Esophagus muscularis mucosa (tissue), 4 donors: ENCODE measurements at regions not wholly inside any gene's neighbourhood (a gene's known extent, or its start where the extent isn't known, plus 50 kb on each side); places are given as distances from the start of the nearest gene placed in this dataset.
"Not testable (repeated sequence)": the region's sequence is repeated elsewhere in the genome, so short reads cannot be mapped to it uniquely, and the experiment has no call there.

Experiments used
- DNase-seq: peaks from one replicate; pipeline ENCODE4 v3.0.0-alpha.2; 2017; ENCODE audit errors: extremely low spot score
- H3K27ac ChIP-seq, 4 donors: fragments of 200-600 bp; sonication (generic); replicated peaks in 1 of 4; 1 replicate in 3 of 4; 2 replicates in 1 of 4; pipeline ENCODE4 v1.5.1; 2016 to 2019; ENCODE audit warnings: mild to moderate bottlenecking in 1 of 4
- H3K27me3 ChIP-seq, 4 donors: fragments of 200-600 bp; sonication (generic); one replicate each; pipeline versions ENCODE4 v1.5.1 to v1.6.0; 2016 to 2019
- H3K36me3 ChIP-seq, 4 donors: fragments of 200-600 bp; sonication (generic); one replicate each; pipeline ENCODE4 v1.5.1; 2016 to 2019
- H3K4me1 ChIP-seq, 4 donors: fragments of 200-600 bp; sonication (generic); one replicate each; pipeline ENCODE4 v1.5.1; 2016 to 2019
- H3K4me3 ChIP-seq, 4 donors: fragments of 200-600 bp; sonication (generic); 1 replicate in 2 of 4; 2 replicates in 2 of 4; pipeline ENCODE4 v1.5.1; 2016 to 2019; ENCODE audit warnings: mild to moderate bottlenecking in 4 of 4, moderate library complexity in 1 of 4
- H3K9me3 ChIP-seq, 4 donors: fragments of 200-600 bp; sonication (generic); 1 replicate in 3 of 4; 2 replicates in 1 of 4; pipeline ENCODE4 v1.5.1; 2016 to 2019
- CTCF ChIP-seq, 3 experiments: fragments of 200-600 bp in 2 of 3; fragments of 450-650 bp in 1 of 3; sonication (generic) in 2 of 3; IDR thresholded peaks; one replicate each; pipeline ENCODE4 v1.5.1; 2017 to 2019; ENCODE audit warnings: antibody characterized with exemption in 3 of 3, mild to moderate bottlenecking in 2 of 3, moderate library complexity in 1 of 3
- EP300 ChIP-seq: sonication (generic); formaldehyde crosslinking; IDR thresholded peaks from one replicate; pipeline ENCODE4 v1.6.1; 2017; ENCODE audit warnings: antibody characterized with exemption
- POLR2A ChIP-seq: fragments of 450-650 bp; IDR thresholded peaks from one replicate; pipeline ENCODE4 v1.6.1; 2017; ENCODE audit warnings: antibody characterized with exemption, moderate library complexity, mild to moderate bottlenecking, low read depth
- POLR2AphosphoS5 ChIP-seq, 2 donors: sonication (generic); formaldehyde crosslinking; IDR thresholded peaks; one replicate each; pipeline ENCODE4 v1.6.1; 2017; ENCODE audit warnings: antibody characterized with exemption in 2 of 2
- WGBS: methylation state at CpG from one replicate; pipeline ENCODE4 v1.1.5; 2018; 5-methylcytosine and 5-hydroxymethylcytosine counted together
- intact Hi-C: fragments of 100-400 bp; cut with DNase I; formaldehyde crosslinking; loops from one replicate; pipeline ENCODE4 v1.15.1; 2023

GRCh38 chr4:12360391-12360790 lies 931.7 kb upstream of the HS3ST1 start:
- Histone ChIP-seq H3K4me1 (no peaks in the 10 kb centered on the region), H3K9me3 (no peaks in the 10 kb centered on the region), H3K27me3 (no peaks in the 10 kb centered on the region), H3K4me3 (no peak overlapping the region), H3K36me3 (no peaks in the 10 kb centered on the region), H3K27ac (no peak overlapping the region)
- DNase-seq, result no peak
- 85% methylated on average over 1 of the region's 1 CpG for WGBS
- TF ChIP-seq CTCF (IDR thresholded peaks at IDR 0.05) (no peak), EP300 (no peak), POLR2A (no peak), POLR2AphosphoS5 (IDR thresholded peaks at IDR 0.05) (no peak)
- intact Hi-C loops, result no loop called here

GRCh38 chr4:12359420-12359819 lies 930.7 kb upstream of the HS3ST1 start:
- intact Hi-C loops, result no loop called here
- TF ChIP-seq POLR2AphosphoS5 (IDR thresholded peaks at IDR 0.05) (no peak), EP300 (no peak), CTCF (IDR thresholded peaks at IDR 0.05) (no peak), POLR2A (no peak)
- H3K27ac ChIP-seq, result no peak overlapping the region
- DNase-seq, result no peak
- WGBS, result 77% methylated on average over 3 of the region's 3 CpGs
- H3K27me3 ChIP-seq, result no peaks in the 10 kb centered on the region
- no peaks in the 10 kb centered on the region for H3K4me1 ChIP-seq
- no peaks in the 10 kb centered on the region for H3K9me3 ChIP-seq
- no peak overlapping the region for H3K4me3 ChIP-seq
- no peaks in the 10 kb centered on the region for H3K36me3 ChIP-seq

- H3K4me3 ChIP-seq, H3K27ac ChIP-seq, DNase-seq, intact Hi-C loops, H3K27me3 ChIP-seq, H3K36me3 ChIP-seq, H3K4me1 ChIP-seq: not testable (repeated sequence)
- WGBS, result 94% methylated on average over 2 of the region's 2 CpGs
- peaks cover 0 to 13% (median 0%) of the 10 kb centered on the region in 4 donors for H3K9me3 ChIP-seq
Measured at GRCh38 chr4:12333083-12333482, 904.4 kb upstream of the HS3ST1 start.

- 57% methylated on average over 1 of the region's 1 CpG for WGBS
Measured at GRCh38 chr4:12324965-12325364, 896.3 kb upstream of the HS3ST1 start.

GRCh38 chr4:12319765-12320164 lies 891.1 kb upstream of the HS3ST1 start:
- intact Hi-C loops, result no loop called here
- no peak overlapping the region for H3K27ac ChIP-seq
- DNase-seq, result no peak
- no peak for TF ChIP-seq CTCF (IDR thresholded peaks at IDR 0.05)
- no peak for TF ChIP-seq POLR2A
- no peak for TF ChIP-seq POLR2AphosphoS5 (IDR thresholded peaks at IDR 0.05)
- no peak for TF ChIP-seq EP300
- no peak overlapping the region for H3K4me3 ChIP-seq
- 60% methylated on average over 4 of the region's 4 CpGs for WGBS
- no peaks in the 10 kb centered on the region for H3K36me3 ChIP-seq
- no peaks in the 10 kb centered on the region for H3K27me3 ChIP-seq
- H3K9me3 ChIP-seq, result no peaks in the 10 kb centered on the region
- H3K4me1 ChIP-seq, result no peaks in the 10 kb centered on the region

More at GRCh38 chr4:12324965-12325364, 896.3 kb upstream of the HS3ST1 start:
- no peaks in the 10 kb centered on the region for H3K36me3 ChIP-seq
- no peak overlapping the region for H3K4me3 ChIP-seq
- H3K4me1 ChIP-seq, result no peaks in the 10 kb centered on the region
- no peak overlapping the region for H3K27ac ChIP-seq
- intact Hi-C loops, result no loop called here
- no peaks in the 10 kb centered on the region for H3K9me3 ChIP-seq
- DNase-seq, result no peak
- no peaks in the 10 kb centered on the region for H3K27me3 ChIP-seq
- TF ChIP-seq POLR2AphosphoS5 (IDR thresholded peaks at IDR 0.05) (no peak), POLR2A (no peak), CTCF (IDR thresholded peaks at IDR 0.05) (no peak), EP300 (no peak)
